ENCODE measurements at regions not wholly inside any gene's neighbourhood (a gene's known extent, or its start where the extent isn't known, plus 50 kb on each side); places are given as distances from the start of the nearest gene placed in this dataset.

DNA sequence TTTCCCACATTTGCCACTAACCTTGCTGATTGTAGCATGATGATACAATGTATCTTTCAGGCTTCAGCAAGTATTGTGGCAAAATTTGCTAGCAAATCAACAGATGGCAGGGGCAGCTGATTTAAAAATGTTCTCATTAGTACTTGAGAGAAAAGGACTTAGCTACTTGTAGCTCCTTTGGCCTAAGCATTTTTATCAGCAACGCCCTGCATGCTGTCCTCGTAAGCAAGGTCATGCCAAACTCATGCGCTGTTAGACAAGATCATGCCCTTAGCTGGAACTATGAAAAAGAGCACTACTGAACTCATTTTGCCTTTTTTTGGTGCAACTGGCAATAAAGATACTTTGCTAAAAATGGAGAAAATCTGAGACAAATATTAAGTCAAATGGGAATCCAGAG lies 197.1 kb downstream of the ICE1 start:
- Histone ChIP-seq H3K4me3 (ENCODE audit: low read depth in 1 of 2, low read length in 2 of 2) (no peak overlapping the region), H3K27ac (ENCODE audit: low read depth, low read length) (no peak overlapping the region), H3K36me3 (ENCODE audit: control insufficient read depth in 1 of 2, insufficient read depth in 2 of 2, low read length in 2 of 2) (peaks cover 0 to 4% of the 10 kb centered on the region in 2 donors), H3K27me3 (ENCODE audit: control insufficient read depth in 1 of 2, insufficient read depth in 2 of 2, low read length in 2 of 2) (no peaks in the 10 kb centered on the region), H3K4me1 (ENCODE audit: control insufficient read depth in 1 of 2, insufficient read depth in 2 of 2, low read length in 2 of 2) (peaks cover 9 to 10% of the 10 kb centered on the region in 2 donors), H3K9me3 (ENCODE audit: control insufficient read depth in 1 of 2, low read length in 2 of 2) (peaks cover 7 to 16% of the 10 kb centered on the region in 2 donors), H3K9ac (ENCODE audit: low read depth in 1 of 2, low read length in 2 of 2) (no peak overlapping the region)

DNA sequence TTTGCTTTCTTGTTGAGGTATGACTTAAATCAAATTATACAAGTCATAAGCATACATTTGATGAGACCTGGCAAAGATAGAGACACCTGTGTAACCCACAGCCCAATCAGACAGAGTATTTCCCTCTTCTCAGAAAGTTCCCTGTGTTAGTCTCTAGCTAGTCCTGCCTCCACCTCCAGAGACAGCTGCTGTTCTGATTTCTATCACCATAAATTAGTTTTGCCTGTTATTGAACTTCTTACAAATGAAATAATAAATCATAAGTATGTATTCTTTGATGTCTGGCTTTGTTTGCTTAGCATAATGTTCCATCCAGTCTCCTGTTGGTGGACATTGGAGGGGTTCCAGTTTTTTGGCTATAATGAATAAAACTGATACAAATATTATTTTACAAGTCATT lies 194.5 kb downstream of the ICE1 start:
- H3K4me1 ChIP-seq (ENCODE audit: control insufficient read depth in 1 of 2, insufficient read depth in 2 of 2, low read length in 2 of 2), result peaks cover 9 to 10% of the 10 kb centered on the region in 2 donors
- H3K27ac ChIP-seq (ENCODE audit: low read depth, low read length), result no peak overlapping the region
- H3K4me3 ChIP-seq (ENCODE audit: low read depth in 1 of 2, low read length in 2 of 2), result no peak overlapping the region
- no peaks in the 10 kb centered on the region for H3K27me3 ChIP-seq (ENCODE audit: control insufficient read depth in 1 of 2, insufficient read depth in 2 of 2, low read length in 2 of 2)
- H3K9ac ChIP-seq (ENCODE audit: low read depth in 1 of 2, low read length in 2 of 2), result no peak overlapping the region
- no peaks in the 10 kb centered on the region for H3K9me3 ChIP-seq (ENCODE audit: control insufficient read depth in 1 of 2, low read length in 2 of 2)
- no peaks in the 10 kb centered on the region for H3K36me3 ChIP-seq (ENCODE audit: control insufficient read depth in 1 of 2, insufficient read depth in 2 of 2, low read length in 2 of 2)

DNA sequence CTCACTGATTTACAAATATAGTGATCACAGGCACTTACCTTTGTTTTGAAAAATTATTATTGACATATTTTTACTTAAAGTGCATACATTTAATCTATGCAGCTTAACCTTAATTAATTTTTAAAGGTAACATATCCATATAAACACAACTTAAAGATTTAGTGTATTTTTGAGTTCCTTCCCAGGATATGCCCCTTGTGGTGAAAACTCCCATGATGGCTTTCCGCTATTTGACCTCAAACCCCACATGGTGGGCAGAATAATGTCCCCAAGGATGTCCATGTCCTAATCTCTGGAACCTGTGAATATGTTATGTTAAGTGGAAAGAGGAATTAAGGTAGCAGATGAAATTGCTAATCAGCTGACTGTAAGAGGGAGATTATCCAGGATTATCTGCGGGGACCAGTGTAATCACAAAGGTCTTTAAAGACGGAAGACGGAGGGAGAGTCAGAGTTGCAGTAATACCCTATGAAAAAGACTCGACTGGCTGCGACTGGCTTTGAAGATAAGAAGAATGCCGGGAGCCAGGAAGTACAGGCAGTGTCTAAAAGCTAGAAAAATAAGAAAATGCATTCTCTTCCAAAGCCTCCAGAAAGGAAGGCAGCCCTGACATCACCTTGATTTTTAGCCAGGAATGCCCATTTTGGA lies 193.9 kb downstream of the ICE1 start:
- Histone ChIP-seq H3K9me3 (ENCODE audit: control insufficient read depth in 1 of 2, low read length in 2 of 2) (no peaks in the 10 kb centered on the region), H3K27ac (ENCODE audit: low read depth, low read length) (no peak overlapping the region), H3K4me3 (ENCODE audit: low read depth in 1 of 2, low read length in 2 of 2) (no peak overlapping the region), H3K4me1 (ENCODE audit: control insufficient read depth in 1 of 2, insufficient read depth in 2 of 2, low read length in 2 of 2) (peaks cover 9 to 10% of the 10 kb centered on the region in 2 donors), H3K27me3 (ENCODE audit: control insufficient read depth in 1 of 2, insufficient read depth in 2 of 2, low read length in 2 of 2) (no peaks in the 10 kb centered on the region), H3K9ac (ENCODE audit: low read depth in 1 of 2, low read length in 2 of 2) (no peak overlapping the region), H3K36me3 (ENCODE audit: control insufficient read depth in 1 of 2, insufficient read depth in 2 of 2, low read length in 2 of 2) (no peaks in the 10 kb centered on the region)

DNA sequence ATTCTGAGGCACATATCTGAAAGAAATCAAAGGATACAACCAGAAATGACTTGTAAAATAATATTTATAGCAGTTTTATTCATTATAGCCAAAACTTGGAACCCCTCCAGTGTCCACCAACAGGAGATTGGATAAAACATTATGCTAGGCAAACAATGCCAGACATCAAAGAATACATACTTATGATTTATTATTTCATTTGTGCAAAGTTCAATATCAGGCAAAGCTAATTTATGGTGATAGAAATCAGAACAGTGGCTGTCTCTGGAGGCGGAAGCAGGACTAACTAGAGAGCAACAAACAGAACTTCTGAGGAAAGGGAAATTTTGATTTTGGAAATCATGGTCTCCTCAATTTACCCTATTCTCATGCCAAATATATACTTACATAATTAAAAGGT lies 193.1 kb downstream of the ICE1 start:
- Histone ChIP-seq H3K4me1 (ENCODE audit: control insufficient read depth in 1 of 2, insufficient read depth in 2 of 2, low read length in 2 of 2) (peaks cover 9 to 10% of the 10 kb centered on the region in 2 donors), H3K9me3 (ENCODE audit: control insufficient read depth in 1 of 2, low read length in 2 of 2) (no peaks in the 10 kb centered on the region), H3K27ac (ENCODE audit: low read depth, low read length) (no peak overlapping the region), H3K4me3 (ENCODE audit: low read depth in 1 of 2, low read length in 2 of 2) (no peak overlapping the region), H3K9ac (ENCODE audit: low read depth in 1 of 2, low read length in 2 of 2) (no peak overlapping the region), H3K36me3 (ENCODE audit: control insufficient read depth in 1 of 2, insufficient read depth in 2 of 2, low read length in 2 of 2) (no peaks in the 10 kb centered on the region), H3K27me3 (ENCODE audit: control insufficient read depth in 1 of 2, insufficient read depth in 2 of 2, low read length in 2 of 2) (no peaks in the 10 kb centered on the region)

DNA sequence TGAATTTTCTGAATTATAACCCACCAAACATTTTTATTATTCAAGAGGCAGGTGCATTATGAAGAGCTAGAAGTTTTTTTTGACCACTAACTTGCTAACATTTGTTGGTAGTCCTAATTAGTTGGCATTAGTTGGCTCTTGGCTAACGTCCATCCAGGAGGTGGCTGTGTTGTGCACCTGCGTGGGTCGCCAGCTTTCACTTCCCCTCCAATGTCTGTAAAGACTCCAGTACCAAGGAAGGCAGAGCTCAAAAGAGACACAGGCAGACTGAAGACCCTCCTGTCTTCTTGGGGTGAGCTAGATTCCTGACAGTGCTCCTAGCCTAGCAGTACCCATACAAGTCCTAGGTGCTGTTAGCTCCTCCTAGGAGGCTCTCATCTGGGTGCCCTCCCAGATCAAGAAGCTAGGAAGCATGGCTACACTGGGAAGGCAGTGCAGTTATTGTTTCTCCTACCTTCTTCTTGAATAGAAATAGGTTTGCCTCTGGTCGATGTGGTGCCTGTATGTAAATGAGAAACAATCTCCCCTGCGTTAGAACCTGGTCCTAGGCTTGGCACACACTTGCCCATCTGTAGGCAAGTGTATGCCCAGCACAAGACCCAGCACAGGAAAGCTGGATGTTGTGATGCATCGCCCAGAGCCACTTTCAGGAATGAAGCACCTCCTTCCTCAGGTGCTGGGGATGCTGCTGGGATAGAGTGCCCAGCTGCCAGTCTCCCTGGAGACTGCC lies 190.9 kb downstream of the ICE1 start:
- Histone ChIP-seq H3K27ac (ENCODE audit: low read depth, low read length) (no peak overlapping the region), H3K9me3 (ENCODE audit: control insufficient read depth in 1 of 2, low read length in 2 of 2) (no peaks in the 10 kb centered on the region), H3K36me3 (ENCODE audit: control insufficient read depth in 1 of 2, insufficient read depth in 2 of 2, low read length in 2 of 2) (no peaks in the 10 kb centered on the region), H3K4me1 (ENCODE audit: control insufficient read depth in 1 of 2, insufficient read depth in 2 of 2, low read length in 2 of 2) (peaks cover 9 to 10% of the 10 kb centered on the region in 2 donors), H3K27me3 (ENCODE audit: control insufficient read depth in 1 of 2, insufficient read depth in 2 of 2, low read length in 2 of 2) (no peaks in the 10 kb centered on the region), H3K4me3 (ENCODE audit: low read depth in 1 of 2, low read length in 2 of 2) (no peak overlapping the region), H3K9ac (ENCODE audit: low read depth in 1 of 2, low read length in 2 of 2) (no peak overlapping the region)

DNA sequence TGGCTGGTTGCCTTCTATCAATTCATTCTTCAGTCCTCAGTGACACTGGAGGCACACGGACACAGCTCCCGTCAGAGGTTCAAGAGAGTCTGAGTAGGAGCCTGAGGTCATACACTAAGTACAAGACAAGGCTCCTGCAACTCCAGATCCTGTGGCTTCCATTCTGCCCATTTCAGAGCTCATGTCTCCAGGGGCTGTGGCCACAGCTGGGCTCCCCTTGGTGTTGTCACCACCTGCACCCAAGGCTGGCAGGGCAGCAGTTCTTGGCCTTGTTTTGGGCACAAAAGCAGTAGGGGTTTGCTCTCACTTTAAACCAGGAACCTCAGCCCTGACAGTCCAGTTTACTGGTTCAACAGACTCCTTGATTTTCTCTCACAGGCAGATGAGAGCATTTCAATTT lies 189.6 kb downstream of the ICE1 start:
- Histone ChIP-seq H3K27me3 (ENCODE audit: control insufficient read depth in 1 of 2, insufficient read depth in 2 of 2, low read length in 2 of 2) (no peaks in the 10 kb centered on the region), H3K9me3 (ENCODE audit: control insufficient read depth in 1 of 2, low read length in 2 of 2) (no peaks in the 10 kb centered on the region), H3K4me3 (ENCODE audit: low read depth in 1 of 2, low read length in 2 of 2) (no peak overlapping the region), H3K27ac (ENCODE audit: low read depth, low read length) (no peak overlapping the region), H3K9ac (ENCODE audit: low read depth in 1 of 2, low read length in 2 of 2) (no peak overlapping the region), H3K36me3 (ENCODE audit: control insufficient read depth in 1 of 2, insufficient read depth in 2 of 2, low read length in 2 of 2) (no peaks in the 10 kb centered on the region), H3K4me1 (ENCODE audit: control insufficient read depth in 1 of 2, insufficient read depth in 2 of 2, low read length in 2 of 2) (peaks cover 9 to 10% of the 10 kb centered on the region in 2 donors)

DNA sequence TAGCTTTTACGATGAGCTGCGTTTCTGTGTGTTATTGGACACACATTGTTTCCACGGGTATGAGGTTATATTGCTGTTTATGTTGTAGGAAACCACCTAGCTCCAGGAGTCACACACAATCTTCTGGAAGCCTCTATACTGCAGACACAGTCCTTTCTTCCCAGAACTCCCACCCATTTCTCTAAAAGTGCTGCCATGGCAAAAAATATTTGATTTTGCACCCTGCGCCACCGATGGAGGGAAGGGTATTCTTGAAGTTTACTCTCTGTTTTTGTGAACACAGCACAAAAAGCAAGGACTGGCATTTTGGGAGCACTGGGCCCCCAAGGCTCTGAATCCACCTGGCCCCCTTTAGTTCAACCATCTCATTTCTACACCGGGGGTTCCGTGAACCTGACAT lies 187.5 kb downstream of the ICE1 start:
- H3K4me1 ChIP-seq (ENCODE audit: control insufficient read depth in 1 of 2, insufficient read depth in 2 of 2, low read length in 2 of 2), result no peaks in the 10 kb centered on the region
- no peaks in the 10 kb centered on the region for H3K36me3 ChIP-seq (ENCODE audit: control insufficient read depth in 1 of 2, insufficient read depth in 2 of 2, low read length in 2 of 2)
- no peak overlapping the region for H3K4me3 ChIP-seq (ENCODE audit: low read depth in 1 of 2, low read length in 2 of 2)
- H3K9ac ChIP-seq (ENCODE audit: low read depth in 1 of 2, low read length in 2 of 2), result no peak overlapping the region
- no peaks in the 10 kb centered on the region for H3K9me3 ChIP-seq (ENCODE audit: control insufficient read depth in 1 of 2, low read length in 2 of 2)
- H3K27ac ChIP-seq (ENCODE audit: low read depth, low read length), result no peak overlapping the region
- H3K27me3 ChIP-seq (ENCODE audit: control insufficient read depth in 1 of 2, insufficient read depth in 2 of 2, low read length in 2 of 2), result no peaks in the 10 kb centered on the region

DNA sequence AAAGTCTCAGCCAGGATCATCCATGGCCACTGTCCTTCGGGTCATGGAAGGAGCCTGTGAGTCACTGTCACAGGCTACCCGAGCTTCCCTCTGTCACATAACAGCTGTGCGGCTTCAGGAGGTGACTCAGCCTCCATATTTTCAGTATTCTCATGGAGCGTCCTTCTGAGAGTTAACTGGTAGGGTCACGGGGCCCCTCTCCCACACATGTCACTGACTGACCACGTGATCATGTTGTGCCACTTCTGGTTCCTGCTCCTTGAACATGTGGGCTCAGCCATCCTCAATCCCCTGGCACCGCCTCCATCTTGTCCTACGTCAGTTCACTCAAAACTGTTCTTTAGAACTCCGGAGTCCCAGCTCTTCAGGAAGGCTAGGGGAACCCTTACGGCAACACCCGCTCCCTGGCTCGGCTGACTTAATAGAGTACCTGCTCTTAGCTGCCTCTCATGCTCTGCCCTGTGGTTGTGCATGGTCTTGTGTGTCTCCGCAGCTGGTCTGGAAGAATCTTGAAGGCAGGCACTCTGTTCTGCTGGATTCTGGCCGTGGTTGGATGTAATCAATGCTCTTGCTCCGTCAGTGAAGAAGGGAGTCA lies 182.8 kb downstream of the ICE1 start:
- no peaks in the 10 kb centered on the region for H3K27me3 ChIP-seq (ENCODE audit: control insufficient read depth in 1 of 2, insufficient read depth in 2 of 2, low read length in 2 of 2)
- no peak overlapping the region for H3K27ac ChIP-seq (ENCODE audit: low read depth, low read length)
- H3K9me3 ChIP-seq (ENCODE audit: control insufficient read depth in 1 of 2, low read length in 2 of 2), result no peaks in the 10 kb centered on the region
- H3K4me1 ChIP-seq (ENCODE audit: control insufficient read depth in 1 of 2, insufficient read depth in 2 of 2, low read length in 2 of 2), result no peaks in the 10 kb centered on the region
- H3K9ac ChIP-seq (ENCODE audit: low read depth in 1 of 2, low read length in 2 of 2), result no peak overlapping the region
- no peak overlapping the region for H3K4me3 ChIP-seq (ENCODE audit: low read depth in 1 of 2, low read length in 2 of 2)
- H3K36me3 ChIP-seq (ENCODE audit: control insufficient read depth in 1 of 2, insufficient read depth in 2 of 2, low read length in 2 of 2), result no peaks in the 10 kb centered on the region

DNA sequence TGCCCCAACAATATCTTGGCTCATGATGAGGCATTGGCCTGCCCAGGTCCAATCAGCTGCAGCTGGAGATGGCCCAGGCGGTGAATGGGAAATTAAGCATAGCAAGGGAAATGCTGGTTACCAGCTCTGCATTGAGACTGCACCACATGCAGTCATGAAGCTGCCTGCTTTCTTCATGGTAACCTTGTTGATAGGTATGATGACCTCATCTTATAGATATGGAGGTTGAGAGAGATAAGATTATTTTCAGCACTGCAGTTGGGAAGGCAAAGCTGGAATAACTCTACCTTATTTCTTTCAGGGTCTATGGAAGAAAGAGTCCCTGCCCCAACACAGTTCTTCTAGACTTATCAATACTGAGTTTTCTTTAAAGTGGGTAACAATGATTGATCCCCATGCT lies 180.1 kb downstream of the ICE1 start:
- no peaks in the 10 kb centered on the region for H3K9me3 ChIP-seq (ENCODE audit: control insufficient read depth in 1 of 2, low read length in 2 of 2)
- H3K9ac ChIP-seq (ENCODE audit: low read depth in 1 of 2, low read length in 2 of 2), result no peak overlapping the region
- H3K27ac ChIP-seq (ENCODE audit: low read depth, low read length), result no peak overlapping the region
- no peak overlapping the region for H3K4me3 ChIP-seq (ENCODE audit: low read depth in 1 of 2, low read length in 2 of 2)
- H3K27me3 ChIP-seq (ENCODE audit: control insufficient read depth in 1 of 2, insufficient read depth in 2 of 2, low read length in 2 of 2), result no peaks in the 10 kb centered on the region
- no peaks in the 10 kb centered on the region for H3K36me3 ChIP-seq (ENCODE audit: control insufficient read depth in 1 of 2, insufficient read depth in 2 of 2, low read length in 2 of 2)
- H3K4me1 ChIP-seq (ENCODE audit: control insufficient read depth in 1 of 2, insufficient read depth in 2 of 2, low read length in 2 of 2), result no peaks in the 10 kb centered on the region

DNA sequence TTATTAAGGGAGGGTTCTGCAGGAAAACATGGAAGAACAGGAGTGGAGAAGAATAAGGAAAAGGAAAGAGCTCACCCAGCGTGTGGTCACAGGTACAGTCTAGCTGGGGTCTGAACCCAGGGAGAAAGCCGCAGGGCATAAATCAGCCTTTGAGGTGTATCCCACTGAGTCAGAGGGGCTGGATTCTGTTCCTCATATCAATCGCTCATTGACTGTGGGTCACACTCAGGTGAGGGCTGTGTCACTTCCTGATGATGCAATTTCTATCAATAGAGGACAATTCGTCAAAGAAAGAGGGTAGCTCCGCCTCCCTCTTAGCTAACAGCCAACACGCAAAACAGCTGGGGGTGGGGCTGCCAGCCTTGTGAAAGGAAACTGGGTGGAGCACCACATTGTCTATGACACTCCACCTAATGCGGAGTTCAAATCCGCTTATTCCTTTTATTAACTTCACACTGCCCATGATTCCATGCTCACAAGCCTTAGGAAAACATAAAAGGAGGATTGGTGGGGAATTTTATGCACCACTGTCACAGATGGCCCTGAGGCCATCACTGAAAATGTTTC lies 176.2 kb downstream of the ICE1 start:
- no peak overlapping the region for H3K27ac ChIP-seq (ENCODE audit: low read depth, low read length)
- H3K4me1 ChIP-seq (ENCODE audit: control insufficient read depth in 1 of 2, insufficient read depth in 2 of 2, low read length in 2 of 2), result no peaks in the 10 kb centered on the region
- no peaks in the 10 kb centered on the region for H3K9me3 ChIP-seq (ENCODE audit: control insufficient read depth in 1 of 2, low read length in 2 of 2)
- no peaks in the 10 kb centered on the region for H3K27me3 ChIP-seq (ENCODE audit: control insufficient read depth in 1 of 2, insufficient read depth in 2 of 2, low read length in 2 of 2)
- H3K36me3 ChIP-seq (ENCODE audit: control insufficient read depth in 1 of 2, insufficient read depth in 2 of 2, low read length in 2 of 2), result no peaks in the 10 kb centered on the region
- no peak overlapping the region for H3K9ac ChIP-seq (ENCODE audit: low read depth in 1 of 2, low read length in 2 of 2)
- H3K4me3 ChIP-seq (ENCODE audit: low read depth in 1 of 2, low read length in 2 of 2), result no peak overlapping the region

Measured in duodenal mucosa (tissue), 2 donors.